DND-41 (cell line): ENCODE measurements at regions not wholly inside any gene's neighbourhood (a gene's known extent, or its start where the extent isn't known, plus 50 kb on each side); places are given as distances from the start of the nearest gene placed in this dataset.

Experiments used
- ATAC-seq: fragments of 200-7000 bp; cut with Tn5 transposase; 3 replicates; pipeline ENCODE4 v1.9.1; 2021; ENCODE audit warnings: low read depth; ENCODE audit not compliant: insufficient read depth
- DNase-seq: peaks from one replicate; pipeline ENCODE4 v3.0.0-alpha.2; 2020
- H2AFZ ChIP-seq: 2 replicates; pipeline ENCODE4 v1.6.0; 2012; ENCODE audit warnings: low read depth, low read length
- H3K27ac ChIP-seq: 2 replicates; pipeline ENCODE4 v1.5.1; 2012; ENCODE audit warnings: low read length, inconsistent platforms
- H3K27me3 ChIP-seq: fragments of 200-600 bp; sonication (generic); 2 replicates; pipeline ENCODE4 v1.6.0; 2012; ENCODE audit warnings: low read length, mild to moderate bottlenecking, inconsistent platforms; ENCODE audit not compliant: insufficient read depth, poor library complexity
- H3K36me3 ChIP-seq: 2 replicates; pipeline ENCODE4 v1.5.1; 2012; ENCODE audit warnings: low read length, inconsistent platforms; ENCODE audit not compliant: insufficient read depth
- H3K4me1 ChIP-seq: 2 replicates; pipeline ENCODE4 v1.5.1; 2012; ENCODE audit warnings: mild to moderate bottlenecking, low read length; ENCODE audit not compliant: insufficient read depth
- H3K4me2 ChIP-seq: 2 replicates; pipeline ENCODE4 v1.6.0; 2012; ENCODE audit warnings: mild to moderate bottlenecking, moderate library complexity, low read length, inconsistent platforms; ENCODE audit not compliant: insufficient read depth
- H3K4me3 ChIP-seq, 2 experiments: fragments of 200-600 bp in 1 of 2; shearing (Covaris generic) in 1 of 2; 2 replicates each; pipeline ENCODE4 v1.5.1; 2012 to 2016; ENCODE audit warnings: inconsistent platforms in 2 of 2, low read length in 2 of 2, mild to moderate bottlenecking in 2 of 2, low read depth in 1 of 2, moderate library complexity in 1 of 2
- H3K79me2 ChIP-seq: 2 replicates; pipeline ENCODE4 v1.6.0; 2012; ENCODE audit warnings: low read length, inconsistent platforms; ENCODE audit not compliant: insufficient read depth
- H3K9ac ChIP-seq: 2 replicates; pipeline ENCODE4 v1.6.0; 2012; ENCODE audit warnings: low read depth, mild to moderate bottlenecking, inconsistent platforms, low read length, moderate library complexity
- H3K9me3 ChIP-seq: 2 replicates; pipeline ENCODE4 v1.5.1; 2012; ENCODE audit warnings: low read length, moderate library complexity, mild to moderate bottlenecking, inconsistent platforms; ENCODE audit not compliant: insufficient read depth, severe bottlenecking
- H4K20me1 ChIP-seq: 2 replicates; pipeline ENCODE4 v1.6.0; 2012; ENCODE audit warnings: low read length; ENCODE audit not compliant: insufficient read depth
- EZH2 ChIP-seq: IDR thresholded peaks from 3 replicates; pipeline ENCODE4 v1.6.1; 2012; ENCODE audit warnings: borderline replicate concordance, low read depth, mild to moderate bottlenecking, moderate library complexity, low read length, inconsistent platforms; ENCODE audit not compliant: severe bottlenecking
- TF ChIP-seq, protein P1 (sequence below): IDR thresholded peaks from 2 replicates; pipeline ENCODE4 v1.5.1; 2012; ENCODE audit warnings: borderline replicate concordance, low read length, moderate library complexity, mild to moderate bottlenecking; ENCODE audit not compliant: poor library complexity, severe bottlenecking; ENCODE audit errors: extremely low read depth

DNA sequence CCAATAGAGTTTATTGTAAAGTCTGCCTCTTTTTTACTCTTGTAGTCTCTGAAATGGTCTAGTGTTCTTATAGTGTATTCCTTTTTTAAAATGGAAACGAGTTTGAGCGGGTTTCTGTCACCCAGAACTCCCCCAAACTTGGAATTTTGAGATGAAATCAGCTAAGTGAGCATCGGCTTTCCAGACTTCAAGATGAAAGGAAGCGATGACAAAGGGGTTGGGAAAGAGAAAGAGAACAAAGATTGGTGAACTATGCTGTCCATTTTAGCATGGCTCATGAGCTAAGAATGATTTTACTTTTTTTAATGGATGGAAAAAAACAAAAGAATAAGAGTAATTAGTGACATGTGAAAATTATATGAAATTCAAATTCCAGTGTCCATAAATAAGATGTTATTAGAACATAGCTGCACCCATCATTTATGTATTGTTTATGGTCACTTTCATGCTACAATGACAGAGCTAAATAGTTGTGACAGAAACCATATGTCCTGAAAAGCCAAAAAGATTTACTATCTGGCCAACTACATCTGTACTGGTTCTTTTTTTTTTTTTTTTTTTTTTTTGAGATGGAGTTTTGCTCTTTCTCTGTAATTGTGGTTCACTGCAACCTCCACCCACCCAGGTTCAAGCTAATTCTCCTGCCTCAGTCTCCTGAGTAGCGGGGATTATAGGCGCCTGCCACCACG is 52.7 kb upstream of the PDZRN3 start:
- no peak overlapping the region for H3K4me3 ChIP-seq
- no peak overlapping the region for H3K4me2 ChIP-seq
- DNase-seq (no peak), ATAC-seq (no peak)
- H3K79me2 ChIP-seq, result no peaks in the 10 kb centered on the region
- no peaks in the 10 kb centered on the region for H3K4me1 ChIP-seq
- H4K20me1 ChIP-seq, result no peaks in the 10 kb centered on the region
- H3K9ac ChIP-seq, result no peak overlapping the region
- H2AFZ ChIP-seq, result no peak overlapping the region
- H3K36me3 ChIP-seq, result no peaks in the 10 kb centered on the region
- TF ChIP-seq, protein P1, sequence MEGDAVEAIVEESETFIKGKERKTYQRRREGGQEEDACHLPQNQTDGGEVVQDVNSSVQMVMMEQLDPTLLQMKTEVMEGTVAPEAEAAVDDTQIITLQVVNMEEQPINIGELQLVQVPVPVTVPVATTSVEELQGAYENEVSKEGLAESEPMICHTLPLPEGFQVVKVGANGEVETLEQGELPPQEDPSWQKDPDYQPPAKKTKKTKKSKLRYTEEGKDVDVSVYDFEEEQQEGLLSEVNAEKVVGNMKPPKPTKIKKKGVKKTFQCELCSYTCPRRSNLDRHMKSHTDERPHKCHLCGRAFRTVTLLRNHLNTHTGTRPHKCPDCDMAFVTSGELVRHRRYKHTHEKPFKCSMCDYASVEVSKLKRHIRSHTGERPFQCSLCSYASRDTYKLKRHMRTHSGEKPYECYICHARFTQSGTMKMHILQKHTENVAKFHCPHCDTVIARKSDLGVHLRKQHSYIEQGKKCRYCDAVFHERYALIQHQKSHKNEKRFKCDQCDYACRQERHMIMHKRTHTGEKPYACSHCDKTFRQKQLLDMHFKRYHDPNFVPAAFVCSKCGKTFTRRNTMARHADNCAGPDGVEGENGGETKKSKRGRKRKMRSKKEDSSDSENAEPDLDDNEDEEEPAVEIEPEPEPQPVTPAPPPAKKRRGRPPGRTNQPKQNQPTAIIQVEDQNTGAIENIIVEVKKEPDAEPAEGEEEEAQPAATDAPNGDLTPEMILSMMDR, result no peak
- no peak for TF ChIP-seq EZH2
- H3K27ac ChIP-seq, result no peak overlapping the region
- no peaks in the 10 kb centered on the region for H3K9me3 ChIP-seq
- H3K27me3 ChIP-seq, result no peaks in the 10 kb centered on the region
